Fibroblast of pulmonary artery (primary cell): ENCODE measurements at regions not wholly inside any gene's neighbourhood (a gene's known extent, or its start where the extent isn't known, plus 50 kb on each side); places are given as distances from the start of the nearest gene placed in this dataset.

Source experiments
- DNase-seq: peaks from one replicate; pipeline ENCODE4 v3.0.0-alpha.2; 2010; ENCODE audit warnings: low read depth
- H3K4me3 ChIP-seq: replicated peaks from 2 replicates; pipeline ENCODE4 v1.5.1; 2011; ENCODE audit warnings: low read depth, mild to moderate bottlenecking, control low read depth, low read length, moderate library complexity
- TF ChIP-seq, protein P1 (sequence below): IDR thresholded peaks from 2 replicates; pipeline ENCODE4 v1.5.1; 2011; ENCODE audit warnings: mild to moderate bottlenecking, control low read depth, low read length, inconsistent platforms; ENCODE audit errors: missing control alignments

DNA sequence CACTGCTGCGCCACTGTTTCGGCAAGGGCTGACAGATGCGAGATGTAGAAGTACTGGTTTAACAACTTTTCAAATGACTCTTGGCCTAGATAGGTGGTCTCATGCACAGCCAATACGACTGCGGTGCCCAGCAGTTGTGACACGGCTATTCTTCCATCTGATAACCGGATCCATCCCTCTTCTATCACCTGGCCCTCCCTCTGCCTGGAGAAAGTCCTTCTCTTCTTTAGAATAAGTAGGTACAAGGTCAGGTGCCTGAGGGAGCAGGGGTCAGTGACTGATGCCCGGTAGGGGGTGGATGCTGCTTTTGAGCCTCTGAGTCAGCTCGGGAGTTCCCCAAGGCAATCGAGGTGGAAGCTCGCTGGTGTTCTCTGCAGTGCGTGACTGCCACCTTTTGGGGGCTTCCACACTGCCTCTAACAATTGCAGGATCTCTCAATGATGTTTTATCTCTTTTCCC lies 166.8 kb upstream of the GRIK2 start:
- H3K4me3 ChIP-seq: no peak overlapping the region
- DNase-seq: peak; percentile 40
- TF ChIP-seq, protein P1, sequence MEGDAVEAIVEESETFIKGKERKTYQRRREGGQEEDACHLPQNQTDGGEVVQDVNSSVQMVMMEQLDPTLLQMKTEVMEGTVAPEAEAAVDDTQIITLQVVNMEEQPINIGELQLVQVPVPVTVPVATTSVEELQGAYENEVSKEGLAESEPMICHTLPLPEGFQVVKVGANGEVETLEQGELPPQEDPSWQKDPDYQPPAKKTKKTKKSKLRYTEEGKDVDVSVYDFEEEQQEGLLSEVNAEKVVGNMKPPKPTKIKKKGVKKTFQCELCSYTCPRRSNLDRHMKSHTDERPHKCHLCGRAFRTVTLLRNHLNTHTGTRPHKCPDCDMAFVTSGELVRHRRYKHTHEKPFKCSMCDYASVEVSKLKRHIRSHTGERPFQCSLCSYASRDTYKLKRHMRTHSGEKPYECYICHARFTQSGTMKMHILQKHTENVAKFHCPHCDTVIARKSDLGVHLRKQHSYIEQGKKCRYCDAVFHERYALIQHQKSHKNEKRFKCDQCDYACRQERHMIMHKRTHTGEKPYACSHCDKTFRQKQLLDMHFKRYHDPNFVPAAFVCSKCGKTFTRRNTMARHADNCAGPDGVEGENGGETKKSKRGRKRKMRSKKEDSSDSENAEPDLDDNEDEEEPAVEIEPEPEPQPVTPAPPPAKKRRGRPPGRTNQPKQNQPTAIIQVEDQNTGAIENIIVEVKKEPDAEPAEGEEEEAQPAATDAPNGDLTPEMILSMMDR: peak; percentile 40

DNA sequence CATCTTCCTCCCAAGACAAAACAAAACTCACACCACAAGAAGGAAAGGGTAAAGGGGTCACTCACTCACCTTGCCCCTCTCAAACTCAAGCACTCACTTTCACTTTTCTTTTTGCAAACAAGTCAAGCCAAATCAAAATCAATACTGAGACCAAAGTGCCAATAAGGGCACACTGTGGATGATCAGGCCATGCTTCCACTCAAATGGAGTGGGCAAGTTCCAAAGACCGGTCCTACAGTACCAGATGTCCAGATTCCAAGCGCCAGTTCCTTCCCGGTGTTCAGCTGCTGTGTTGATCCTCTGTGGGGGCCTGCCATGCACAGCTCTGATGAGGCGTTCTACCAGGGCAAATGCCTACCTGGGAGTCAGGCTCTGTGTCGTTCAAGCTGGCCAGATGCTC lies 162.6 kb upstream of the GRIK2 start:
- no peak overlapping the region for H3K4me3 ChIP-seq
- DNase-seq: no peak
- TF ChIP-seq, protein P1: no peak

DNA sequence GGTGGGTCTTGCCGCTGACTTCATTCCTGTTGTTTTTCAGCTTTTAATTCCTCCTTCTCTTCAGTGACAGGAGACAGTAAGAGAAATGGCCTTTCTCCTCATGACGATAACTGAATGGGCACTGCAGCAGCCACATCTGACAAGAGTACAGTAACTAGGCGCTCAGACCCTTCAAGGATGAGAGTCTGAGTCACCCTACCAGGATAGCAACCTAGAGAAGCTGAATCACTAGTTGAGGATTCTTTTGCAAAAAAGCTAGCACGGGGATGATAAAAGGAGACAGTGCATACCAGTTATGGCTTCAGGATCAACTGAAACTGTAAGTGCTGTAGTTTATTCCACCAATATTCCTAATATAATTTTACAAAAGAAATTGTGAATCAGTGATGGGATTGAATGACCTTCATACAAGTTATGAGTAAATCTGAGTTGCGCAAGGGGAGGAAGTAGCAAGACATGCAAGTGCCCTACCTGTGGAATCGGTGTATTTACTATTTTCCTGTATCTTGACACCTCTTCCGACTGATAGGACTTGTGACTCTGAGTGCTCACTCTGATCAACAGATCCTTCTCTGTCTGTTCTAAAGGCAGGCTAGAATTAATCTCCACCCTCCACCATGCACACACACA lies 161.8 kb upstream of the GRIK2 start:
- TF ChIP-seq, protein P1: no peak
- no peak for DNase-seq
- no peak overlapping the region for H3K4me3 ChIP-seq

DNA sequence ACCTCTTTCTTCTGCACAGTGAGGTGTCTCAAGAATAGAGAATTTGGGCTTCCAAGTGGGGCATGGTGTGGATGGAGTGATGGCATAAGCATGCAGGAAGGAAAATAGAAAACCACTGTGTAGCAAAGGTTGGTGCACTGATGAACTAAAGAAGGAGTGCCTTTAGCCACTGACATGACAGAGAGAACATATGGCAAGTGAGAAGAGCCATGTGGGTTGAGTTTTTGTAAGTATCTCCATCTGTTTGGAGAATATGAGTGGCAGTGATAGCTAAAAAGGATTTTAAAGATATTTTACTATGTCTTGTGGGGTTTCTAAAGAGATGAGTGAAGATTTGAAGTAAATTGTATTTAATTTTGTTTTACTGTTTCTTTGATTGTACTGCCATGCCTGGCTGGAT lies 160.5 kb upstream of the GRIK2 start:
- TF ChIP-seq, protein P1: no peak
- H3K4me3 ChIP-seq: no peak overlapping the region
- DNase-seq: no peak

DNA sequence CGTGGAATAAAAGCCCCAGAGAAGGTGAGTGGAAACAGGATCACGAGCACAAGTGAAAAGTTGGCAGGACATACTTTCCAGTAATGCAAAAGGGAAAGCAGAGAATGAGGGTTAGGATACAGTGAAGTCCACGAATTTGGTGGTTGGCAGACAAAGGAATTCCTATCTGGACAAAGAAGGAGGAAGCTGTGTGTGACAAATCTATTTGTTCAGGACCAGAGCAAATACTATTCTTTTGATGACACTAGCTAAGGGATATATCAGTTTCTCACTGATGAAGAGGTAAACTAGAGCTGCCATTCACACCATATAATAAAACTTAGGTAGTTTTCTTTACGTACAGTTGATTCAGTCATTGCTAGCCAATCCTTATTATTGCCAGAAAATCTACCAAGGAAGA lies 156.8 kb upstream of the GRIK2 start:
- no peak for DNase-seq
- H3K4me3 ChIP-seq: no peak overlapping the region
- TF ChIP-seq, protein P1: no peak

DNA sequence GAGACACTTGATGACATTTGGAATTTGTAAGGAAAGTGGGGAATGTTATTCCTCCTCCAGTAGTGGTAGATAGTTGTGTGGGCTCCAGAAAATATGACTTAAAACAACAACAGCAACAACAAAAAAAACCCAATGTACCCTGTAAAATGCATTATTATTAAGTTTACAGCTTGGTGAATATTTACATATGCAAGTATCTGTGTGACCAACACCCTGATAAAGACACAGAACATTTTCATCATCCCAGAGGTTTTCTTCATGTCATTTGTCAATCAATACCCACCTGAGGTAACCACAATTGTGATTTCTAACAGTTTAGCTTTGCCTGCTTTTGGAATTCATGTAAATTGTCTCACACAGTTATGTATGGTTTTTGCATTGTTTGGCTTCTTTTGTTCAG lies 152.1 kb upstream of the GRIK2 start:
- TF ChIP-seq, protein P1: no peak
- no peak for DNase-seq
- no peak overlapping the region for H3K4me3 ChIP-seq

DNA sequence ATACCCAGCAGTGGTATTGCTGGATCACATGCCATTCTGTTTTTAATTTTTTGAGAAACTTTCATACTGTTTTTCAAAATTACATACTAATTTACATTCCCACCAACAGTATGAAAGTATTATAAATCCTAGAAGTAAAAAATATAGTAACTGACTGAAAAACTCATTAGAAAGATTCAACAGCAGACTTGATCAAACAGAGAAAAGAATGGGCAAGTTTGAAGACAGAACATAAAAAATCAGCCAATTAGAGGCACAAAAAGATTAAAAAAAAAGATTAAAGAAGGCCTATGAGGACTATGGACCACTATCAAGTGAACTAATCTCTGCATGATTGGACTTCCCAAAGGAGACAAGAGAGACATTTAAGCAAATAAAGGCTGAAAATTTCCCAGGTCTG lies 144.0 kb upstream of the GRIK2 start:
- TF ChIP-seq, protein P1: no peak
- no peak for DNase-seq

More for the DNA sequence above, 144.0 kb upstream of the GRIK2 start:
- no peak overlapping the region for H3K4me3 ChIP-seq
